ENCODE measurements at regions not wholly inside any gene's neighbourhood (a gene's known extent, or its start where the extent isn't known, plus 50 kb on each side); places are given as distances from the start of the nearest gene placed in this dataset.

GRCh38 chr22:49405590-49405989 is 422.1 kb downstream of the BRD1 start:
- TF ChIP-seq CTCF (conservative IDR thresholded peaks at IDR 0.05; ENCODE audit: low read depth in 2 of 2) (no peak), REST (IDR thresholded peaks at IDR 0.05; ENCODE audit: unreplicated experiment) (no peak), POLR2AphosphoS5 (IDR thresholded peaks at IDR 0.05; ENCODE audit: low read depth) (no peak), CREB1 (CRISPR knock-in tag; IDR thresholded peaks at IDR 0.05; ENCODE audit: low read depth) (no peak), EZH2phosphoT487 (IDR thresholded peaks at IDR 0.05; ENCODE audit: unreplicated experiment) (no peak)

All from GM23338 (cell line).